ENCODE measurements at regions not wholly inside any gene's neighbourhood (a gene's known extent, or its start where the extent isn't known, plus 50 kb on each side); places are given as distances from the start of the nearest gene placed in this dataset.
"Not testable (repeated sequence)": the region's sequence is repeated elsewhere in the genome, so short reads cannot be mapped to it uniquely, and the experiment has no call there.

DNA sequence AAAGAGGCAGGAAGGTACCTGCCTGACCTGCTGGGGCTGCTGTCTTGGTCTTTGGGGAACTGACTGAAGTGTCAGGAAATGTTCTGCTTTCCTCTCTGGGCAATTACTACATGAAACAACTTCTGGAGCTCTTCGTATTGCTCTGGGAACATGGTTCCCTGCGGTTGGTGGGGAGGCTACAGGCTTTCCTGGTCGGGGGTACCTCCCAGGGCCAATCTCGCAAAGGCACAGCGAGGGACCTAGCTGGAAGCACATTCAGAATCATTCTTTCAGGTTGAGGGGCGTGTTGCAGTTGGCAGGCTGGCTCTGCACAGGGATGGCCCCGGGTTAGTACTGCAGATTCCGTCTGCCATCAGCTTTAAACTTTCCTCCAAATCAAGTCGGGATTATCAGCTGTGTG, 88.9 kb upstream of the RANBP3L start:
- no peak for DNase-seq (ENCODE audit: low spot score)

GRCh38 chr5:36392186-36392585, 90.5 kb upstream of the RANBP3L start:
- DNase-seq (ENCODE audit: low spot score), result no peak

GRCh38 chr5:36392818-36393217, 91.1 kb upstream of the RANBP3L start:
- DNase-seq (ENCODE audit: low spot score), result no peak

DNA sequence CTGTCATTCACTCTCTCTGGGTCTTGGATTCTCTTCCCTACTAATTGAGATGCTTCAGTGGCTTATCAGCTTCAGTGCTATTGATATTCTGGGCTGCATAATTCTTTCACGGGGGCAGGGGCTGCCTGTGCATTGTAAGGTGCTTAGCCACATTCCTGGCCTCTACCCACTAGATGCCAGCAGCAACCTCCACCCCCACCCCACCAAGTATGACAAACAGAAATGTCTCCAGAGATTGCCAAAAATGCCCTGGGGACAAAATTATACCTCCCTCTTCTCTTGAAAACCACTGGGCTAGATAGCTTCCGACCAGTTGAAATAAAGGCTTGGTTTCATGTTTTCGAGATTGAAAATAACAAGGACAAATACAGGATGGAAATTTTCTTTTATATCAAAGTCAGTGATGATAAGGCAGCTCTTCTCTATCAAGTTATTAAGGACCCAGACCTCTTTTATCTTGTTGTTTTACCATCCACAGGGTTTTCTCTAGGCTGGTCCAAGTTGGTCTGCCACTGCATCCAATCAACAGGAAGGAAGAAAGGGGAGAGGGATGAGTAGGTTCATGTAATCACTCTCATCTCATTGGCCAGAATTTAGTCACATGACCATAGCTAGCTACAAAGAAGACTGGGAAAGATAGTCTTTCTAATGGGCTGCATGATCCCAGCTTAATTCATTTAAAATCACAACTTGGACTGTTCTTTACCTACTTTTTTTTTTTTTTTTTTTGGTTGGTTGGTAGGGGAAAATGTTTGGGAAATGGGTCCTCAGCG, 92.1 kb upstream of the RANBP3L start:
- DNase-seq (ENCODE audit: low spot score), result no peak

GRCh38 chr5:36395260-36395659, 93.6 kb upstream of the RANBP3L start:
- no peak for DNase-seq (ENCODE audit: low spot score)

DNA sequence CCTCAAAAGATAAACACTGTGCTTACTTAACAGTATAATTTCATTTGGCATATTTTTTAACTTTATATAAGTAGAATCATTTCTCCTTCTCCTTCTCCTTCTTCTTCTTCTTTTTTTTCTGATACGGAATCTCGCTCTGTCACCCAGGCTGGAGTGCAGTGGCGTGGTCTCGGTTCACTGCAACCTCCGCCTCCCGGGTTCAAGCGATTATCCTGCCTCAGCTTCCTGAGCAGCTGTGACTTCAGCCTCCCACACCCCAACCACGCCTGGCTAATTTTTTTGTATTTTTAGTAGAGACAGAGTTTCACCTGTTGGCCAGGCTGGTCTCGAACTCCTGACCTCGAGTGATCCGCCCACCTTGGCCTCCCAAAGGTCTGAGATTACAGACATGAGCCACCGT, 94.2 kb upstream of the RANBP3L start:
- not testable (repeated sequence) for DNase-seq (ENCODE audit: low spot score)

GRCh38 chr5:36396640-36397039, 94.9 kb upstream of the RANBP3L start:
- no peak for DNase-seq (ENCODE audit: low spot score)

DNA sequence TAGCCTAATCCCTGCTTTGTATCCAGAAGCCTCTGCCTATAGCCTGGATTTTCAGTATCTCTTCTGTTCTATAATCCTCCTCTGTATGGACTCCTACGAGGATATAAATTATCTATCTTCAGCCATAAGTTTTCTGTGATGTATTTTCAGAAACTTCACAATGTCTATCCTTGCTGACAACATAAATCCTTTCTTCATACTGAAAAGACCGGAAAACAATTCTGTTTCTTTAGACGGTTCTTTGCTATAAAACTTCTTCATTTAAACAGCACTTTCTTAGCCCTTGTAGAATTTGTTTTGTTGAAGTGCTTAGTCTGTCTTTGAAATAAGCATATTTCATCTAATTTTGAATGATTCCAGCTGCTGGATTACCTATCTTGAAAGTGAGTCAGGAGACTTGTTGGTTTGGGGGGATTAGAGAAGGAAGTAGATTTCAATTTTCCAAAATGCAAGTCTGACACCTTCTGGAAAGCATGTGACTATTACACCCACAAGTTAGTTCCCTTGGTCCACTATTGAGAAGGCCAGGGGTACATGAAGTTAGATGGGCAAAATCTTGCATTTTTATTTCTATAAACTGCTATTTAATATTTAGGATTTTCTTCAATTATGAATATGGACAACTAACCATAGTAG, 96.3 kb upstream of the RANBP3L start:
- no peak for DNase-seq (ENCODE audit: low spot score)

GRCh38 chr5:36402512-36402906, 100.8 kb upstream of the RANBP3L start:
- no peak for DNase-seq (ENCODE audit: low spot score)

- DNase-seq (ENCODE audit: low spot score), result no peak
Observed at GRCh38 chr5:36403632-36404311, 102.1 kb upstream of the RANBP3L start.

GRCh38 chr5:36406023-36406422, 104.3 kb upstream of the RANBP3L start:
- no peak for DNase-seq (ENCODE audit: low spot score)

DNA sequence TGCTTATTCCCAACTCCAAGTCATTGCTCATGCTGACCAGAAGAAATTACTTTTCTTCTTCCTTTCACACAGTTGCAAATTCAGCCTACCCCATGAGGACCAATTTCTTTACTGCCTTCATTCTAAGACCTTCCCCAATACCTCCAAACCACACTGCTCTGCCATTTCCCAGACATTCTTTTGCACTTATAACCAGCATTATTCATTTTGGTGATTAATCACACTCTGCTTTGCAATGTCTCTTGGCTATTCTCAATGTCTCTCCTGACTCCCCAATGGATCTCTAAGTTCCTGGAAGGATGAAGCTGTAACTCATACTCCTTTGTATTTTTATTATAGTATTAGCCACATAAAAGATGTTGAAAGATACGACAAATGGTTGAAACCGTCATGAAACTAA, 105.7 kb upstream of the RANBP3L start:
- no peak for DNase-seq (ENCODE audit: low spot score)

DNA sequence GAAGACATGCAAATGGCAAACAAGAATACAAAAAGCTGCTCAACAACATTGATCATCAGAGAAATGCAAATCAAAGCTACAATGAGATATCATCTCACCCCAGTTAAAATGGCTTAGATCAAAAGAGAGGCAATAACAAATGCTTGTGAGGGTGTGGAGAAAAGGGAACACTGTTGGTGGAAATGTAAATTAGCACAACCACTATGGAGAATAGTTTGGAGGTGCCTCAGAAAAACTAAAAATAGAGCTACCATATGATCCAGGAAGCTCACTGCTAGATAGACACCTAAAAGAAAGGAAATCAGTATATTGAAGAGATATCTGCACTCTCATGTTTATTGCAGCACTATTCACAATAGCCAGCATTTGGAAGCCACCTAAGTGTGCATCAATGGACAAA, 108.0 kb upstream of the RANBP3L start:
- not testable (repeated sequence) for DNase-seq (ENCODE audit: low spot score)

DNA sequence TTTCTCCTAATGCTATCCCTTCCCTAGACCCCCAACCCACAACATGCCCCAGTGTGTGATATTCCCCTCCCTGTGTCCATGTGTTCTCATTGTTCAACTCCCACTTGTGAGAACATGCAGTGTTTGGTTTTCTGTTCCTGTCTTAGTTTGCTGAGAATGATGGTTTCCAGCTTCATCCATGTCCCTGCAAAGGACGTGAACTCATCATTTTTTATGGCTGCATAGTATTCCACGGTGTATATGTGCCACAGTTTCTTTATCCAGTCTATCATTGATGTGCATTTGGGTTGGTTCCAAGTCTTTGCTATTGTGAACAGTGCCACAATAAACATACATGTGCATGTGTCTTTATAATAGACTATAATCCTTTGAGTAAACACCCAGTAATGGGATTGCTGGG, 109.0 kb upstream of the RANBP3L start:
- not testable (repeated sequence) for DNase-seq (ENCODE audit: low spot score)

DNA sequence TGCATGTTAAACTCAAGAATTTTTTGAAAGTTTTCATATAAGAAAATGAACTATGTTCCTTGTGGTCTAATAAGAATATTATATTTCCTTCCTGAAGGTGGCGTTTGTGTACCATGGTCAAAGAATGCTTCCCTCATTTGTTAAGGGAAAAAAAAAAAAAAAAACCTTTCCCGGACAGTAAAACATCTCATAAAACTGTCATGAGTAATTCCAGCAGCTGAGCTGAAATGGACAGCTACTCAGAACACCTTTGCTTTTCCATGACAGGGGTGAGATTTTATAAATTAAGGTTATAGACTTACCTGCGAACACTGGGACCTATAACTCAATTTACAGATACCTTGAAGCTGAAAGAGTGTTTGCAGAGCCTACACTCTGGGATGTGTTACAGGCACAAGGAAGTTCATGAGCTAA, 113.2 kb upstream of the RANBP3L start:
- DNase-seq (ENCODE audit: low spot score), result no peak

- DNase-seq (ENCODE audit: low spot score), result no peak
Observed at GRCh38 chr5:36416605-36417004, 114.9 kb upstream of the RANBP3L start.

GRCh38 chr5:36417221-36417620, 115.5 kb upstream of the RANBP3L start:
- no peak for DNase-seq (ENCODE audit: low spot score)

GRCh38 chr5:36417668-36418067, 116.0 kb upstream of the RANBP3L start:
- no peak for DNase-seq (ENCODE audit: low spot score)

DNA sequence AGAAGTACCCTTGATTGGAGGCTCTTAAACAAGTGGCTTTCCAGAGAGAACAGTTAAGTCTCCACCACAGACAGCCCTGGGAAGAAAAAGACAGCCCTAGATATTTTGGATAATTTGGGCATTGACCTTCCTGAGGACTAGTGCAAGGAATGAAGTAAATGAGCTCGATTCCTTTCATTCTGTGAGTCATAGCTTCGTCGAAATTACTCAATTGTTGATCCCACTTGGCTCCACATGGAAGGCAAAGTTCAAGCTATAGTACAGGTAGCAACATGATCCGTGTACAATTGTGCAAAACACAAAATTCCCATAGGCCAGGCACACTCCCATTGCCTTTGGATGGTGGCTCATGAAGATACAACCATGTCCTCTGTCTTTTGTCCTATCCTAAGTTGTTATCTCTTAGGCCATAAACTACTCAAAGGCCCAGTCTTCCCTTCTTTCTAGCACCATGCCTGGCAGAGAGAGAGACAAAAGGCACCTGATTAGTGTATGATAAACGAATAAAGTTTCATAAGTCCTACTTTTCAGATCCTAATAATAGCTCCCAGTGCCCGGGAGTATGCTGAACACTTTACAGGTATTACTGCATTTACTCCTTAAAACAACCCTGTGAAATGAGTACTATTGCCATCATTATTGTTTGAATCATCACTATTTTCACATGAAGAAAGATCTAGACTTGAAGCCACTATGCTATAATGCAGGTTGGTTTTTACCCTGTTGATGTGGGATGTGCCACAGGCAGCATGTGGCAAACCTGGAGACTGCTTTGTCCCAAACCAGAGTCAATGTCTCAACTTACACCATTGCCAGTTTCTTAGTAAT, 116.7 kb upstream of the RANBP3L start:
- DNase-seq (ENCODE audit: low spot score), result no peak

- no peak for DNase-seq (ENCODE audit: low spot score)
Observed at GRCh38 chr5:36421256-36421655, 119.6 kb upstream of the RANBP3L start.

DNA sequence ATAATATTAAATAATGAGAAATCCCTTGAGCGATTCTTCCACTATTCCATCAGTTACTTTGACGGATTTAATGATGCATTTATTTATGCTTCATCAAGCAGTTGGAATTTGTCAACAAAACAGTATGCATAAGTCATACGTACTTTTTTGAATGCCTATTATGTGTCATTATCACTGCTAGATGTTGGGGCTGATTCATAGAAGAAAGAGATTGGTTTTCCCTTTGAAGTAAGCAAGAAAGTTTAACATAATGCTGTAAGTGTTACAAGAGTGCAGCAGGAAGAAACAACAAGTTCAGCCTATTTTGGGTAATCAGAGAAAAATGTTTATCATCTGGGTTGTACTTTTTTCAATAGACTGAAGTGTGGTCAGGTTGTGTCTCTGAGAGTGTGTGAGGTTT, 121.2 kb upstream of the RANBP3L start:
- no peak for DNase-seq (ENCODE audit: low spot score)

DNA sequence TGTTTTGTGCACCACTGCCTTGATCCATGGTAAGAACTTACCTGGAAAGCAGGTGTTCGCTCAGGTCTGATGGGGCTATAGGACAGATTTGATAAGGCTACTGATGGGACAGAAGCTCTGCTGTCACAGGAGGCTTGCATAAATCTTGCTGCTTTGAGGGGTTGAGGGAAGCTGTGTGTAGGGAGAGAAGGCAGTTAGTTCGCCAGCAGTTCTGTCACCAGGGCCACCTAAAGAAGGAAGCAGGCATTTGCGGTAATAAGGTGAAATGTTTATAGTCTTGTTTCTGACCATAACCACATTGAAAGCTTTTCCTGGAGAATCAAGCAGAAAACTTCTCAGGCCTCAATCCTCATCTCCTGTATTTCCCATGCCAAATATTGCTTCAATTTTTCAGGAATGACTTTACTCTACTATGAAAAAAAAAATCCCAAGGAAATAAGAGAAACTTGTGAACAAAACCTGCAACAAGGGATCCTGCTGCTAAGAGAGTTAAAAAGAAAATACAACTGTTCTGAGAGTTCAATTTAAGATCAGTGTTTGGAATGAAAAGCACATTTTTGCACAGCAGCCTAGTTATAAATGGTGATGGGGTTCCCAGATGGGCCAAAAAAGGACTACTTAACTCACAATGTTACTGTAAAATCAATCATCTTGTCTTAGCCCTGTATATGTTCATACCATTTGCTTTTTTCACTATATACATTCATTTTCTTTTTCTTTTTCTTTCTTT, 122.0 kb upstream of the RANBP3L start:
- no peak for DNase-seq (ENCODE audit: low spot score)
